ENCODE measurements at regions not wholly inside any gene's neighbourhood (a gene's known extent, or its start where the extent isn't known, plus 50 kb on each side); places are given as distances from the start of the nearest gene placed in this dataset.

DNA sequence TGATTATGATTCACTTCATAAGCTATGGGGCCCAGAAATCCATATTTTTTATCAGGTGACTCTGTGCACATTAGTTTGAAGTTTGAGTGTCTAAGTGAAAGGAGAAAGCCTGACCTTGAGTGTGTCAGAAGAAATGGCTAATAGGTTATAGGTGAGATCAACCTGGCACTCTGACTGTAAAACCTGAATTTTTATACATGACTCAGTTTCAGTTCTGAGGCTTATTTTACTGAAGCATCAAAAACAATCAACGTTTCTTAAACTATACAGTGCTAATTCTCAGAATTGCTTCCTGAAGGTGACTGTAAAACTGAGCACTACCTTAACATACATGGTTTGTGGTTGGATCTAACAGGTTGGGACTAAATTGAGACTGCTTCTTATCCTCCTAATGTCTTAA, 159.4 kb upstream of the AHR start:
- Histone ChIP-seq H3K18ac (ENCODE audit: insufficient read length, low read depth, low read length) (no peak overlapping the region), H4K8ac (replicated peaks; ENCODE audit: insufficient read length, low read depth, low read length) (no peak overlapping the region), H2AK5ac (ENCODE audit: insufficient read length, low read length) (no peak overlapping the region), H3K79me2 (ENCODE audit: insufficient read depth, low read length) (no peaks in the 10 kb centered on the region), H3K9ac (ENCODE audit: extremely low read depth, insufficient read length, low read length) (no peak overlapping the region), H3K9me3 (ENCODE audit: control insufficient read depth, low read depth, low read length) (no peaks in the 10 kb centered on the region), H3K27me3 (ENCODE audit: insufficient read depth, low read length) (no peaks in the 10 kb centered on the region), H2BK15ac (ENCODE audit: low read depth, low read length) (no peak overlapping the region), H3K23ac (ENCODE audit: insufficient read length, low read depth, low read length) (no peak overlapping the region), H3K23me2 (ENCODE audit: insufficient read length, low read depth, low read length, poor library complexity, severe bottlenecking) (no peaks in the 10 kb centered on the region), H2AFZ (ENCODE audit: low read length) (no peak overlapping the region), H3K4me2 (ENCODE audit: insufficient read depth, insufficient read length, low read length) (no peak overlapping the region), H3K14ac (ENCODE audit: insufficient read depth, low read length) (no peak overlapping the region), H3T11ph (ENCODE audit: low read length) (no peak overlapping the region), H2BK5ac (ENCODE audit: insufficient read length, low read length) (no peak overlapping the region), H2BK12ac (ENCODE audit: insufficient read length, low read depth, low read length) (no peak overlapping the region), H3K79me1 (ENCODE audit: insufficient read depth, low read depth, low read length, poor library complexity, severe bottlenecking) (no peaks in the 10 kb centered on the region), H3K56ac (ENCODE audit: insufficient read length, low read depth, low read length) (no peak overlapping the region), H3K27ac (ENCODE audit: insufficient read length, low read depth, low read length) (no peak overlapping the region), H3K4ac (ENCODE audit: low read depth, low read length) (no peak overlapping the region), H4K91ac (ENCODE audit: insufficient read length, low read depth, low read length) (no peak overlapping the region), H2BK20ac (ENCODE audit: low read depth, low read length, poor library complexity, severe bottlenecking) (no peak overlapping the region), H2BK120ac (ENCODE audit: low read depth, low read length, poor library complexity, severe bottlenecking) (no peak overlapping the region), H3K4me1 (ENCODE audit: insufficient read depth, low read length) (no peaks in the 10 kb centered on the region), H4K20me1 (ENCODE audit: control insufficient read depth, insufficient read depth, insufficient read length) (no peaks in the 10 kb centered on the region), H4K5ac (ENCODE audit: insufficient read length, low read depth, low read length) (no peak overlapping the region)
- WGBS (ENCODE audit: extremely low coverage, insufficient read length, low lambda C conversion rate) = no CpG with 5 or more reads among the region's 1 CpG
- TF ChIP-seq, protein P1, sequence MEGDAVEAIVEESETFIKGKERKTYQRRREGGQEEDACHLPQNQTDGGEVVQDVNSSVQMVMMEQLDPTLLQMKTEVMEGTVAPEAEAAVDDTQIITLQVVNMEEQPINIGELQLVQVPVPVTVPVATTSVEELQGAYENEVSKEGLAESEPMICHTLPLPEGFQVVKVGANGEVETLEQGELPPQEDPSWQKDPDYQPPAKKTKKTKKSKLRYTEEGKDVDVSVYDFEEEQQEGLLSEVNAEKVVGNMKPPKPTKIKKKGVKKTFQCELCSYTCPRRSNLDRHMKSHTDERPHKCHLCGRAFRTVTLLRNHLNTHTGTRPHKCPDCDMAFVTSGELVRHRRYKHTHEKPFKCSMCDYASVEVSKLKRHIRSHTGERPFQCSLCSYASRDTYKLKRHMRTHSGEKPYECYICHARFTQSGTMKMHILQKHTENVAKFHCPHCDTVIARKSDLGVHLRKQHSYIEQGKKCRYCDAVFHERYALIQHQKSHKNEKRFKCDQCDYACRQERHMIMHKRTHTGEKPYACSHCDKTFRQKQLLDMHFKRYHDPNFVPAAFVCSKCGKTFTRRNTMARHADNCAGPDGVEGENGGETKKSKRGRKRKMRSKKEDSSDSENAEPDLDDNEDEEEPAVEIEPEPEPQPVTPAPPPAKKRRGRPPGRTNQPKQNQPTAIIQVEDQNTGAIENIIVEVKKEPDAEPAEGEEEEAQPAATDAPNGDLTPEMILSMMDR (conservative IDR thresholded peaks at IDR 0.05) = no peak
- DNase-seq = no peak
- Mint-ChIP-seq H3K4me3 (no peak overlapping the region), H3K27ac (no peak overlapping the region), H3K4me1 (no peaks in the 10 kb centered on the region), H3K9me3 (no peaks in the 10 kb centered on the region), H3K27me3 (ENCODE audit: low read depth) (no peaks in the 10 kb centered on the region), H3K36me3 (ENCODE audit: insufficient read depth in 1 of 3, low read depth in 3 of 3) (no peaks in the 10 kb centered on the region)
